B cell (primary cell): ENCODE measurements at regions not wholly inside any gene's neighbourhood (a gene's known extent, or its start where the extent isn't known, plus 50 kb on each side); places are given as distances from the start of the nearest gene placed in this dataset.

Experiments
- ATAC-seq: fragments of 200-7000 bp; cut with Tn5 transposase; one replicate; pipeline ENCODE4 v1.10.0; 2021; ENCODE audit warnings: low read depth, mild to moderate bottlenecking, moderate number of reproducible peaks, moderate library complexity
- CTCF ChIA-PET: fragments of 350-600 bp; sonication (Branson Sonifier 250); formaldehyde crosslinking; loops from one replicate; lab custom pipeline; 2021; ENCODE audit warnings: antibody characterized with exemption, inconsistent platforms; lab: Charles Lee
- POLR2A ChIA-PET: fragments of 350-600 bp; sonication (Branson Sonifier 250); formaldehyde crosslinking; loops from one replicate; lab custom pipeline; 2021; ENCODE audit warnings: antibody characterized with exemption; lab: Charles Lee
- DNase-seq: peaks from one replicate; pipeline ENCODE4 v3.0.0; 2013
- H2AFZ ChIP-seq: 2 replicates; pipeline ENCODE4 v1.6.1; 2012; ENCODE audit warnings: mild to moderate bottlenecking, low read depth, low read length; ENCODE audit not compliant: insufficient read depth, poor library complexity, severe bottlenecking
- H3K27ac ChIP-seq, 2 donors: 1 replicate in 1 of 2; 2 replicates in 1 of 2; pipeline ENCODE4 v1.5.1; 2012 to 2013; ENCODE audit warnings: low read length in 2 of 2, mild to moderate bottlenecking in 2 of 2, moderate library complexity in 1 of 2
- H3K27me3 ChIP-seq, 4 experiments: fragments of 200-600 bp in 1 of 4; sonication (generic) in 1 of 4; replicated peaks in 1 of 4; 1 replicate in 2 of 4; 2 replicates in 2 of 4; pipeline versions ENCODE4 v1.6.1 to v1.7.0; 2013 to 2016; ENCODE audit warnings: low read length in 3 of 4, mild to moderate bottlenecking in 2 of 4, mixed read lengths in 1 of 4, moderate library complexity in 1 of 4; ENCODE audit not compliant: insufficient read depth in 4 of 4, control insufficient read depth in 3 of 4; ENCODE audit errors: control extremely low read depth in 1 of 4
- H3K36me3 ChIP-seq, 2 experiments: replicated peaks in 1 of 2; 1 replicate in 1 of 2; 2 replicates in 1 of 2; pipeline versions ENCODE4 v1.6.1 to v1.7.1; 2013; ENCODE audit warnings: low read length in 1 of 2; ENCODE audit not compliant: insufficient read depth in 2 of 2, control insufficient read depth in 1 of 2; ENCODE audit errors: control extremely low read depth in 1 of 2, extremely low read depth in 1 of 2
- H3K4me1 ChIP-seq, 2 donors: fragments of 200-600 bp in 1 of 2; sonication (generic) in 1 of 2; 1 replicate in 1 of 2; 2 replicates in 1 of 2; pipeline versions ENCODE4 v1.5.1 to v1.6.1; 2013 to 2017; ENCODE audit warnings: low read length in 2 of 2; ENCODE audit not compliant: control insufficient read depth in 2 of 2, insufficient read depth in 2 of 2
- H3K4me2 ChIP-seq: replicated peaks from 2 replicates; pipeline ENCODE3; 2012; ENCODE audit warnings: mild to moderate bottlenecking, low read depth, low read length; ENCODE audit not compliant: poor library complexity, severe bottlenecking
- H3K4me3 ChIP-seq, 5 experiments: fragments of 200-600 bp in 1 of 5; sonication (generic) in 1 of 5; 1 replicate in 3 of 5; 2 replicates in 2 of 5; pipeline versions ENCODE4 v1.5.1 to v1.7.0; 2011 to 2016; ENCODE audit warnings: low read length in 4 of 5, mild to moderate bottlenecking in 4 of 5, low read depth in 2 of 5, control low read depth in 1 of 5, moderate library complexity in 1 of 5; ENCODE audit not compliant: insufficient read depth in 1 of 5; ENCODE audit errors: control extremely low read depth in 1 of 5, extremely low read depth in 1 of 5
- H3K79me2 ChIP-seq: fragments of 200-600 bp; sonication (generic); one replicate; pipeline ENCODE4 v1.6.0; 2016; ENCODE audit warnings: low read length; ENCODE audit not compliant: control insufficient read depth, insufficient read depth
- H3K9ac ChIP-seq: fragments of 200-600 bp; sonication (generic); 2 replicates; pipeline ENCODE4 v1.6.1; 2017; ENCODE audit warnings: mild to moderate bottlenecking, low read length, moderate library complexity
- H3K9me3 ChIP-seq, 3 donors: one replicate each; pipeline versions ENCODE4 v1.6.1 to v1.7.1; 2013; ENCODE audit warnings: low read length in 2 of 3; ENCODE audit not compliant: control insufficient read depth in 2 of 3, insufficient read depth in 1 of 3; ENCODE audit errors: control extremely low read depth in 1 of 3
- H4K20me1 ChIP-seq: 2 replicates; pipeline ENCODE4 v1.6.0; 2012; ENCODE audit warnings: mild to moderate bottlenecking, low read length; ENCODE audit not compliant: insufficient read depth, control insufficient read depth, poor library complexity, severe bottlenecking
- H3K27ac Mint-ChIP-seq: one replicate; pipeline ENCODE4 v1.8.0; 2021; ENCODE audit warnings: mixed read lengths
- H3K27me3 Mint-ChIP-seq: one replicate; pipeline ENCODE4 v1.8.0; 2021; ENCODE audit warnings: mixed read lengths
- H3K4me1 Mint-ChIP-seq: one replicate; pipeline ENCODE4 v1.8.0; 2021; ENCODE audit warnings: mixed read lengths
- H3K4me3 Mint-ChIP-seq: one replicate; pipeline ENCODE4 v1.8.0; 2021; ENCODE audit warnings: mixed read lengths
- H3K9me3 Mint-ChIP-seq: one replicate; pipeline ENCODE4 v1.8.0; 2022; ENCODE audit warnings: mixed read lengths; ENCODE audit not compliant: insufficient read depth
- CTCF ChIP-seq: fragments of 200-600 bp; IDR thresholded peaks from one replicate; pipeline ENCODE4 v1.8.0; 2022; ENCODE audit warnings: antibody characterized with exemption, mild to moderate bottlenecking
- EZH2 ChIP-seq: IDR thresholded peaks from 2 replicates; pipeline ENCODE4 v1.6.1; 2012; ENCODE audit warnings: borderline replicate concordance, low read depth, mild to moderate bottlenecking, moderate library complexity, low read length; ENCODE audit not compliant: insufficient read depth, poor library complexity, severe bottlenecking
- WGBS: methylation state at CpG from one replicate; pipeline ENCODE4 v1.1.5; 2013; ENCODE audit warnings: missing lambda C conversion rate; ENCODE audit not compliant: insufficient coverage; 5-methylcytosine and 5-hydroxymethylcytosine counted together
- intact Hi-C: fragments of 100-400 bp; cut with micrococcal nuclease; formaldehyde crosslinking; loops from one replicate; pipeline ENCODE4 v1.10.0; 2022

GRCh38 chr3:25344670-25345069 is 83.4 kb upstream of the RARB start:
- Mint-ChIP-seq H3K27me3 (no peaks in the 10 kb centered on the region), H3K27ac (no peak overlapping the region), H3K9me3 (no peaks in the 10 kb centered on the region), H3K4me1 (no peaks in the 10 kb centered on the region), H3K4me3 (no peak overlapping the region)
- no peak overlapping the region for H3K4me2 ChIP-seq
- H3K4me3 ChIP-seq, result no peak overlapping the region
- ChIA-PET POLR2A (no interaction called here), CTCF (no interaction called here)
- no peak overlapping the region for H3K9ac ChIP-seq
- H4K20me1 ChIP-seq, result no peaks in the 10 kb centered on the region
- H3K79me2 ChIP-seq, result no peaks in the 10 kb centered on the region
- H2AFZ ChIP-seq, result no peak overlapping the region
- intact Hi-C loops, result no loop called here
- no CpG with 5 or more reads among the region's 1 CpG for WGBS
- ATAC-seq (no peak), DNase-seq (no peak)
- H3K36me3 ChIP-seq, result no peaks in the 10 kb centered on the region
- no peaks in the 10 kb centered on the region for H3K27me3 ChIP-seq
- H3K9me3 ChIP-seq, result no peaks in the 10 kb centered on the region
- H3K27ac ChIP-seq, result no peak overlapping the region
- no peak for TF ChIP-seq CTCF
- TF ChIP-seq EZH2, result no peak
- no peaks in the 10 kb centered on the region for H3K4me1 ChIP-seq

GRCh38 chr3:25349095-25349494 is 79.0 kb upstream of the RARB start:
- Histone ChIP-seq H3K4me1 (no peaks in the 10 kb centered on the region), H3K4me2 (no peak overlapping the region), H3K27ac (no peak overlapping the region), H3K36me3 (no peaks in the 10 kb centered on the region), H3K27me3 (no peaks in the 10 kb centered on the region), H2AFZ (no peak overlapping the region), H3K4me3 (no peak overlapping the region), H3K79me2 (no peaks in the 10 kb centered on the region), H3K9me3 (no peaks in the 10 kb centered on the region), H3K9ac (no peak overlapping the region), H4K20me1 (no peaks in the 10 kb centered on the region)
- ATAC-seq (no peak), DNase-seq (no peak)
- no peak for TF ChIP-seq EZH2
- no peak for TF ChIP-seq CTCF
- Mint-ChIP-seq H3K27ac (no peak overlapping the region), H3K9me3 (peaks cover 2% of the 10 kb centered on the region), H3K4me3 (no peak overlapping the region), H3K27me3 (no peaks in the 10 kb centered on the region), H3K4me1 (no peaks in the 10 kb centered on the region)
- CTCF ChIA-PET, result no interaction called here
- intact Hi-C loops, result no loop called here
- WGBS, result 92% methylated on average over 2 of the region's 6 CpGs
- POLR2A ChIA-PET, result no interaction called here
